SK-N-DZ (cell line): ENCODE measurements at regions not wholly inside any gene's neighbourhood (a gene's known extent, or its start where the extent isn't known, plus 50 kb on each side); places are given as distances from the start of the nearest gene placed in this dataset.
"Not testable (repeated sequence)": the region's sequence is repeated elsewhere in the genome, so short reads cannot be mapped to it uniquely, and the experiment has no call there.

Experiments used
- DNase-seq: peaks from one replicate; pipeline ENCODE4 v3.0.0-alpha.2; 2015; ENCODE audit warnings: low spot score

DNA sequence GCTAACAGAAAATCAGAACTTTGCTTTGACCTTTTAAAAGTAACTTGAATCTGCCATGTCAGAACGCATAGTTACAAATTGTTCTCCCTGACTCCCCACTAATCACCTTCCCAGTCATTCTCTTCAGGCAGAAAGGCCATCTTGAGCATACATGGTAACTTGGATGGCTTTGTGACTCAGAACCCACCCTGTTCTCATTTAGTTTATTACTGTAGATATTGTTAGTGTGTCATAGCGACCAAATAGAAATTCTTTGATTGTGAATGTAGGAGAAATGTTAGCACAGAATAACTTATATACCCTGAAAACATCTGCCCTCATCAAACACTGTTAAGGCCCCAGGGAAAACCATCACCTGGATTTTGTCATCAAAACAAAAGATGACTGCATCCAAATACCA lies 382.0 kb downstream of the MAGEB5 start:
- DNase-seq = peak; percentile 68

DNA sequence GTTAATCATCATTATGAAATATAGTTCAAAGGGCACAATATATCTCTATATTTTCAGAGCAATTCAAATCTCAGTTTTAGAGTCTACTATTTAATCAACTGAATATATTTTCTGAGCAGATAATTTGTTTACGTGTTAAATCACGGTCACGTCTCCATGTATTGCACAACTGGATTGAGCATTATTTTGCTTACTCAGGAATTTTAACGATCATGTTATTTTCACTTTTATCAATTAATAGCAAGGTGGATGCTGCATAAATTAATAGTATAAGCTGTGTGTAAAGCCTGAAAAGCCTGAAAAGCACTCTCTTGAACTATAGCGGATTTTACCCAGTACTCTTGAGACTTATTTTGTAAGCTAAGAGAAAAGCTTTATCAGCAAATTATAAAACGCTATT lies 374.9 kb downstream of the MAGEB5 start:
- DNase-seq = no peak

DNA sequence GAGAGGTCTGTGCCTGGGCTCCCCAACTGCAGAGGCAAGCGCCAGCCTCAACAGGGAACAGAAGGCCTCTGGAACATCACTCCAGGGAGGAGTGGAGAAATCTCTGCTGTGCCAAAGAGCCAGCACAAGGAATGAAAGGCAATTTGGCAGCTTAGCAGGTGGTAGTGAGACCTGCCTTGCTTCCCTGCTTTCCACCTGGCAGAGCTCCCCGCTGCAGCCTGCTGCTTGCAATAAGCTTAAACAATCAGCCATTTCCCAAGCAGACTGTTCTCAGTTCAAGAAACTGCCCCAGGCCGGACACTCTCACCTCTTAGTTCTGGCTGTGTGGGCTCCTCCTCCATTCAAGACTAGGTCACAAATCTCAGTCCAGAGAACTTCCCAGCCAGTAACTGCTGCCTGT lies 370.6 kb downstream of the MAGEB5 start:
- no peak for DNase-seq

DNA sequence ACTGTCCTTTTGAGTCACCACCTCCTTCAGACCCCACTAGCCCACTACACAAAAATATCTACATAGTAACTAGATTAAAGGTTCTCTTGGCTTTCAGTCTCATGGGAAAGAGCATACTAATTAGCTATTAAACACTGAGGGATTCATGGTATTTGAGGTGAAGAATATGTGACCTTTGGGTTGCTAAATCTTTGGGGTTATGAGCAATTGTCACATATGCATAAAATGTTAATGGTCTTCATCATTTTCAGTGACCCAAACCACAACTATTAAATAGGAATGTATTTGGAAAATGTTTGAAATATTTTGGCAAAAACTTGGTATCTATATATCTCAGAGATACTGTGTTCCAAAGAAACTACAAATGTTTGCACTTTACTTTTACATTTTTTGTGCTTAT lies 365.1 kb downstream of the MAGEB5 start:
- no peak for DNase-seq

DNA sequence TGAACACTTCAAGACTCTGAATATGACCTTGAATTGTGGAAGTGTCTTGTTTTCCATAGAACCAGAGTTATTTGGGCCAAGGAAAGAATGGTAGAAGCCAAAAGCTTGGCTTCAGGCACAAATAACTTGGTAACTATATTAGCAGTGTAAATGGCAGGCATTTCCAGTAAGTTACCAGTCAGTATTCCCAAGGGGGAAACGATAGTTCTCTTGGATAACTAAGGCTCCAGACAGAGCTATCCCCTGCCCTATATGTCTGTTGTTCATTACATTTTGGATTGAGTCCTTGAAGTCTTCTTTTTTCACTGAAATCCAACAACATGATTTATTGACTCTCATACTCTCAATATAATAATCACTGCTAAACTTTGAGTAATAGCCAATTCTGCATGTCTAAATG lies 364.1 kb downstream of the MAGEB5 start:
- DNase-seq = no peak

DNA sequence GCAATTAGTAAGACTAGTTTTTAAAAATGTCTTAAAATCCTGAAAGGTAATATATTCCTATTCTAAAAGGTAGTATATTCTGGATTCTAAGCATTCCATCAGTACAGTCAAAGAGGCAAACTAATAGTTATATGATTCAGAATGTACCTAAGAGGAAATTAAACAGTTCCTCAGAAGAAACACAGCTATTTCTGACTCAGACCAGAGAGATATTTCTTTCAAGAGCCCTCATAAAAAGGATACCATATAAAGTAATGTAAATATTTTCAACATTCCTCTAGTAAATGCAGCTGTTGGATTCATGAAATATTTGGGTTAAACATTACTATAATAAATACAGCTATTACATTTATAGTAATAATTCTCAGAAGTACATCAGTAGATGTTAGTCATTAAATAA lies 358.3 kb downstream of the MAGEB5 start:
- DNase-seq = no peak

DNA sequence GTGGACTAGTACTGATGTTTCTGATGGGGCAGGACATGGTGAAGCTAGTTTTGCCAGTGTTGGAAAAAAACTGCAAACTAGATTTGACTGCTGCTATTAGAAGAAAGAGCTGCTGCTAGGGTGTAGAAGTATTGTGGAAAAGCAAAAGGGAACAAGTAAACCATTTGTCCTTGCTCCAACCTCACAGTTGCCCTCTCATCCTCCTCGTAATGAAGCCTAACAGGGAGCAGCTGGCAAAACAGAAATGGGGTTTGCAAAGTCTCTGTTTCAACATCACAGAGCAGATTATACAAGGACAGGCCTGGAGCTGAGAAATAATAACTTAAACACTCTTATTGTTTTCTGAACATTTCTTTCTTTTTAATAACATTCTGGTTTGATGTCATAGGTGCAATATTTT lies 346.2 kb downstream of the MAGEB5 start:
- no peak for DNase-seq

DNA sequence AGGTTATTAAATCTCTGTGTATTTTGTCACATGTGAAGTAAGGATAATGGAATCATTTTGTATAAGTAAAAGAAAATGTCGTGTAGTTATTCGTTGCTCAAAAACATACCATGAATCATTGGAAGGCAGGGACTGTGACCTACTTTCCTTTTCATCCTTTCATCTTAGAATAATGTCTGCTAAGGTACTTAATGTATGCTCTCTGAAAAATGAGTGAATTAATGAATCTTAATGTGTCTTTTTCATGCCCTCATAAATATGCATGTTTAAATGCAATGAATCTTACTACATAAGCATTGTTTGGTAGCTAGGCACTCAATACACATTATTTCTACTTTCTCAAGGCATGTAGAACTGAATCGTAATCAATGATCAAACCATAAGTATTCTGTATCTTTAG lies 343.9 kb downstream of the MAGEB5 start:
- DNase-seq = no peak

DNA sequence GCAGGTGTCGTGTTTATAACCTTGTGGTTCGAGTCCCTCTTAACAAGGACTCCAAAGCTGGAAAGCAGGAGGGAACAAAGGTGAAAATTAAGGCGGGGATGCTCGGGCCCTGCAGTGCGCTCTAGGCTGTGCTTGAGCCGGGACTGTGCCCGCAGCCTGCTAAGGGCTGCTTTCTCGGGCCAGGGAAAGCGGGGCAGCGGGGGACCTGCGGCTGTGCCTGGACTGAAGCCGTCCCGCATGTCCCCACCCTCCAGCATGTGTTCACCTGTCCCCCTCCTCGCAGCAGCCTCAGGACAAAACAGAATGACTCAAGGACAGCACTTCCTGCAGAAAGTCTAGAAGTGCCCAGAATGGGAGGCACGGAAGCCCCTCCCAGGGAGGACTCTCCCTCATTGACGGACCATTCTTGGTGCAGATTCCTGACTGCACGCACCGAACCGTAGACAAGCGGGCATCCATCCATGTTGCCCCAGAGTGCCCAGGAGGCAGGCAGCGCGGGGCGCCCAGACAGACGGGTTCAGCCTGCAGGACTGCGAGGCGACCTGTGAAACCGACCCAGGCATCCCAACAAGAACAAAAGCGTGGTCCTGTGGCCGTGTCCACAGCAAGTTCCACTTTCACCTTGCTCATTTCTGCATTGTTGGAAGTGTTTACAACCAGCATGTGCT lies 342.9 kb downstream of the MAGEB5 start:
- DNase-seq = no peak

DNA sequence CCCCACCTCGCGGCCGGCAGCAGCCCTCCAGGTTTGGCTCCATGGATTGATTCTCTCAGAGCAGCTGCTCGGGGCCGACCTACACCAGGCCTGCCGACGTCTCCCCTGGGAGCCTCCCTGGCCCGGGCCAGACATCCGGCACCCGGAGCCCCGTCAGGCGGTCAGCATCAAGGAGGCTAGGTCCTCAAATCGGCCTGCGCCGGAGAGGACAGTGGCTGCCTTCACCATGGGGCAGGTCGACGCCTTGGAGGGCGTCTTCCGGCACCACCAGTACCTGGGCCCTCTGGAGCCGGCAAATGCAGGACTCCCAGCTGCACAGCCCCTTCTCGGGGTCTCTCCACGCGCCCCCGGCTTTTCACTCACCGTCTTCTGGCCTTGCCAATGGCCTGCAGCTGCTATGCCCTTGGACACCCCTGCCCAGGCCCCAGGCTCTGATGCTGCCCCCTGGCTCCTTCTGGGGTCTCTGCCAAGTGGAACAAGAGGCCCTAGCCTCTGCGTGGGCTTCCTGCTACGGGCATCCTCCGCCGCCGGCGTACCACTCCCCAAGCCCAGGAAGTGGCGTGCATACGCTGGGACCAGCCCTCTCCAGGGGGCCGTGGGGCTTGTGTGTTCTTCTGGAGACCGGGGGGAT lies 341.8 kb downstream of the MAGEB5 start:
- no peak for DNase-seq

DNA sequence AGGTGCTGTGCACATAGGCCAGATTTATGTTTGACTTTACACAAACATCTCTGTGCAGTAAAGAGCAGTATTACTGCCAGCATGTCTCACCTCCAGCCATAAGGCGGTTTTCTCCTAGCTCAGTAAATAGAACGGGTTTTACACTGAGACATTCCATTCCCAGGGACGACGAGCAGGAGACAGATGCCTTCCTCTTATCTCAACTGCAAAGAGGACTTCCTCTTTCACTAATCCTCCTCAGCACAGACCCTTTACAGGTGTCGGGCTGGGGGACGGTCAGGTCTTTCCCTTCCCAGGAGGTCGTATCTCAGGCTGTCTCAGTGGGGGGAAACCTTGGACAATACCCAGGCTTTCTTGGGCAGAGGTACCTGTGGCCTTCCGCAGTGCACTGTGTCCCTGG lies 309.8 kb downstream of the MAGEB5 start:
- peak; percentile 2 for DNase-seq

DNA sequence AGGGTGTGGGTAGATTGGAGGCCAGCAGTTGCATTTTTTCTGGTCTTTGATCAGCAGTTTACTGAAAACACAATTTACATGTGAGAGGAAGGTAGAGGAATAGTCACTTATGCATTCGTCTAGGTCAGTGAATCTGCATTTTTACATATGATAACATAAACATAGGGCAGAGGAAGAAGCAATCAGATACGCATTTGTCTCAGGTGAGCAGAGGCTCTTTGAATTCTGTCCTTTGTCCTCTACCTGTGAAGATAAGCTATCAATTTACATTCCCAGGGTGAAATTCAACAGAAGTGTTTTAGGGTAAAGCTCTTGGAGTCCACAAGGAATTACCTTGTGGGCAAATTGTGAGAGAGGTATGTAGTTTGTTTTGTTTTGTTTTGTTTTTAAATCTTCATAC lies 306.5 kb downstream of the MAGEB5 start:
- DNase-seq = no peak

DNA sequence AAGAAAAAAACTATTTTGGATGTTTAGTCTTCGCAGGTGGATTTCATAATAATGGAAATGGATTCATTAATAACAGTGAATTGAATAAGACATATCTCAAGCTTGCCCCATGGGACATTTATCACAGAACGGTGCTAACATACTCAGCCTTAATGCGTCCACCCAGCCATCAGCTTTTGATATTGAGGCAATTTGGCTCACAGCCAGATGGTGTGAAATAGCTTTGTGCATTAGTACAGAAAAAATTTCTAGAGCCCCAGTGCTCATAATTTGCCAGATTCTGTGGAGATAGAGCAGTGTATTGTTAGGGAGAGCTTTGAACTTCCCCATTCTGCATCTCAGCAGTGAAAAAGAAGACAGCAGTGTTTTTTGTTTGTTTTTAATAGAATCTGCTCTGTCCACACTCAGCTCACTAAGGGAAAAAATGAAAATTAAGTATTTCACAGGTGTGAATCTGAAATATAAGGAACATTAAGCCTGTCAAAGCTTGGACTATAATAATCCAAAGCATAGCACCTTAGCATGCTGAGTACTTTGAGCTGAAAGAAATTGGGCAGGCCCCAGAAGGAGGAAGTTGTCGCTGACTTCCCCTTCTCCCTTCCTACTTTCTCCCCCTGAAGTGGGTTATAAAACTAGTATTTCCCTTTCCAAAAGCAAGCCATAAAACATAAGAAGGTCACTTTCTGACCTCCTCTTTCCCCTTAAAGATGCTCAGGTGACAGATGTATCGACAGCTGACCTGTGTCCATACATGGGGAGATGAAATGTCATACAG lies 295.8 kb downstream of the MAGEB5 start:
- DNase-seq = no peak

DNA sequence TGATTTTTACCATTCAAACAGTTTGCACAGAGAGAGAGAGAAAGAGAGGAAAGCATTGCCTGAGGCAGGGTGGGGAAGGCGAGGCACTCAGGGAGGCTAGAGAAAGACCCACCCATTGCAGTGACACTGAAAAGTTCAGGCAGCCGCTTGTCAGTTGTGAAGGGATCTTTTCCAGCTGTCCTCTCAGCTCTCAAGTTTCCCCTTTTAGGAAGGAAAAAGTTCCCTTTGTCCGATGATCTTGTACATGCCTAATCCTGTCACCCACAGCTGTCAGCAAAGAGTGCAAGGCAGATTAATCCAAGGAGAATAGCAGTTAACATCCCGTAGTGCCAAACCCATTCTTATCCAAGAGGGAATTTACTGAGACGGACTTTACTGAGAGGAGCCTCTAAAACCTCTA lies 255.0 kb downstream of the MAGEB5 start:
- DNase-seq = no peak

DNA sequence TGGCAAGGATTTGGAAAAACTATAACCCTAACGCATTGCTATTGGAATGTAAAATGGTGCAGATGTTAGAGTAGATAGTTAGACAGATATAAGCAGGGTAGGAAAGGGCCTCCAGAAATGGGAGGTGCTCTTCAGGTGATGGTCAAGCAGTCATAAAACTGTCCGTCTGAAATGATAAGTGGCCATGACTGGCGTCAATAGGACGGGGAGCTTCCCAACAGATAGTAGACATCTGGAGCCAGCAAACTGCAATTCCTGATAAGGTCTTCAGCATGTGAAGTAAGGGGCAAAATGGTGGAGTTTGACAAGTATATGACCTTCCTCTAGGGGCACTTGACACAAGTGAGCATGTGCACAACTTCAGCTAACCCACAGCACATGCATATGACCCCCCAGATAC lies 250.4 kb downstream of the MAGEB5 start:
- no peak for DNase-seq

DNA sequence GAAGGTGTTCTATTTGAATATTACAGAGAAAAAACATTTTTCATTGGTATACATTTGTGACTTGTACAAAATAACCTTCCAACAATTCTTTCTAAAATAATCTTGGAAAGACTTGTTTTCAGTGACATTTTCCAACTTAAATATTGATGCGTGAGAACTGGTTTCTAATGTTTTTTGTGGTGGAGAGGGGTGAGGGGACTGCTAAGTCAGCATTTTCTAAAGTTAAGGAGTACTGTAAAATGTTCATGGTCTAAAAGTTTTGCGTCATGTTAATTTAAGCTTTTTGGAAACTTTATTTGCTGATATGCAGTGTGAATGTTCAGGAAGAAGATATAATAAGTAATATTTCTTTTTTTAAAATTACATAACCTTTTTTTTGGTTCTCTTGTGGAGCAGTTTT lies 229.3 kb downstream of the MAGEB5 start:
- DNase-seq = no peak

DNA sequence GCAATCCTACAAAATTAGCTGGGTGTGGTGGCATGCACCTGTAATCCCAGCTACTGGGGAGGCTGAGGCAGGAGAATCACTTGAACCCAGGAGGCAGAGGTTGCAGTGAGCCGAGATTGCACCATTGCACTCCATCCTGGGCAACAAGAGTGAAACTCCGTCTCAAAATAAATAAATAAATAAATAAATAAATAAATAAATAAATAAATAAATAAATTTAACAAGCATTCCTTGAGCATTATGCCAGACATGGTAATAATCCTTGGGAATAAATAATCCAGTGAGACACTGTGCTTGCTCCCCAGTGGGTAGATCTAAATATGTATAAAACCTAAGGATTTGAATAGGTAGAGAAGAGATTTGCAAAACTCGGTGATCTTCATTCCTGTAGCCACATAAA lies 228.4 kb downstream of the MAGEB5 start:
- DNase-seq = not testable (repeated sequence)

DNA sequence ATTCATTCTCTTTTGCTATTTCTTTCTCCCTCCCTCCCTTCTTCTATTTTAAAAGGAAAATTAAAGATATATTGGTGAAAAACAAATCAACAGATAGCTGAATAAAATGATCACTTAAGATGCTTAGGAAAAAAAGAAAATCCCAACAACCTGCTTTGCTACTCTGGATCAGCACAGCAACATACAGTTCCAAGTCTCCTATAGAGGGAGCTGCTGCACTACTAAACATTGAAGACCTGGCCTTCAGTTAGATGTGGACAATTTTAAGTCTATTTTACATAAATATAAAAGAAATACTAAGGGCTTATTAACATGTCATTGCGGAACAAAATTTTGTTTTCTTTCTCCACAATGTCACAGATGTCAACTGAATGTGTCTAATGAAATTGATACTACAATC lies 226.4 kb downstream of the MAGEB5 start:
- DNase-seq = peak; percentile 13

DNA sequence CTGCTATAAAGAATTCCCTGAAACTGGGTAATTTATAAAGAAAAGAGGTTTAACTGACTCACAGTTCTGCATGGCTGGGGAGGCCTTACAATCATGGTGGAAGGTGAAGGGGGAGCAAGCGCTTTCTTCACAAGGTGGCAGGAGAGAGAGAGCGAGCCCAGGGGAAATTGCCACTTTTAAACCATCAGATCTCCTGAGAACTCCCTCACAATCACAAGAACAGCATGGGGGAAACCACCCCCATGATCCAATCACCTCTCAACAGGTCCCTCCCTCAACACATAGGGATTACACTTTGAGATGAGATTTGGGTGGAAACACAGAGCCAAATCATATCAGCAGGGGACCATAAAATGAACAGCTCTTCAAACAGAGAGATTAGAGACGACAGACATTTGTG lies 198.6 kb downstream of the MAGEB5 start:
- no peak for DNase-seq

DNA sequence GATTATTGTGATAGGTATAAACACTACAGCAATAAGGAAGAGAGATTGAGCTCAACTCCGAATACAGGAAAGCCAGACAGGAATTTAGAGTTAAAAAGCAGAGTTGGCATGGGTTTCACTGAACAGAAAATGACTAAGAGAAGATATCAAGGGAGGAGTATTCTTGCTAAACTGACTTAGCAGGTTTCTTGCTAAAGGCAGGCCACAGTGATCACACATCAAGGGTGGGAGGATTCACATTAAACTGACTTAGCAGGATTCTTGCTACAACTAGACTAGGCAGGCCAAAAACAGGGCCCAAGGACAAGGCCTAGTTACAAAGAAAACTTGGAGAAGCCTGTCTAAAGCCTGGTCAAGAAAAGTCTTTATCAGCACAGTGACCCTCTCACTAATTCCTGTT lies 195.1 kb downstream of the MAGEB5 start:
- no peak for DNase-seq

DNA sequence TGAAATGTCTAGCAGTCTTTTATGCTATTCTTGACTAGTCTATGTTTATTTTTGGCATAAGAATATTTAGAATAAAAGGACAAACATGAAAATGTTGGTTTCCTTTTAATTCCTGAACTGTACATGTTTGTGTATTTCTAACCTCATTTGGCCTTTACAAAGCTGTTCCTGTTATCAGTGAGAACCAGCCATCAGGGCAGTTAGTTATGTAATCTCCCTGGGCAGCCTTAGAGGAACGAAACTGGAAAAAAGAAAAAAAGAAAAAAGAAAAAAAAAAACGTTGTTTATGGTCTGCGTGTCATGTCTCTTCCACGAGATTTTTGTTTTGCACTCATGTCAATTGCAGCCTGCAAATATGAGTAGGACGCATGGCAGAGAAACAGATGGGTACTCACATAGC lies 193.7 kb downstream of the MAGEB5 start:
- no peak for DNase-seq

DNA sequence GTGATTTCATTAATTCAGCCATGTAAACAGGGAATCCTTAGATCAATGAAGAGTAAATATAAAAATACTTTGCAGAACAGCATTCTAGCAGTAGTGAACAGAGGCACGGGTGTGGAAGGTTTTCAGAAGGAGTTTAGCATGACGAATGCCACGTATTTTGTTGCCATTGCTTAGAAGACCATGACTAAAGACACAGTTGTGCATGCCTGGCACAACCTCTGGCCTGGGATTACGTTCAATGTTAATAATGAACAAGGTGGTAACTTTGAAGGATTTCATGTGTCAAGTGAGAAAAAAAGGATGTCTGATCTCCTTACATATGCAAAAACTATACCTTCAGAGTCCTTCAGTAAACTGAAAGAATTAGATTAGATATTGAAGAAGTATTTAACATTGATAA lies 171.9 kb downstream of the MAGEB5 start:
- DNase-seq = no peak
